ENCODE measurements at regions not wholly inside any gene's neighbourhood (a gene's known extent, or its start where the extent isn't known, plus 50 kb on each side); places are given as distances from the start of the nearest gene placed in this dataset.

GRCh38 chr7:79691074-79691473 lies 237.6 kb upstream of the MAGI2 start:
- no peak for TF ChIP-seq POLR2A (IDR thresholded peaks at IDR 0.05; ENCODE audit: low read length)
- no peak for TF ChIP-seq GATA1 (IDR thresholded peaks at IDR 0.05; ENCODE audit: low read depth, low read length)
- DNase-seq, result no peak

- no peak for DNase-seq
- no peak for TF ChIP-seq POLR2A (IDR thresholded peaks at IDR 0.05; ENCODE audit: low read length)
- TF ChIP-seq GATA1 (IDR thresholded peaks at IDR 0.05; ENCODE audit: low read depth, low read length), result no peak
Observed at GRCh38 chr7:79684384-79684783, 230.9 kb upstream of the MAGI2 start.

GRCh38 chr7:79683916-79684315 lies 230.4 kb upstream of the MAGI2 start:
- DNase-seq, result no peak
- no peak for TF ChIP-seq GATA1 (IDR thresholded peaks at IDR 0.05; ENCODE audit: low read depth, low read length)
- TF ChIP-seq POLR2A (IDR thresholded peaks at IDR 0.05; ENCODE audit: low read length), result no peak

- no peak for TF ChIP-seq POLR2A (IDR thresholded peaks at IDR 0.05; ENCODE audit: low read length)
- TF ChIP-seq GATA1 (IDR thresholded peaks at IDR 0.05; ENCODE audit: low read depth, low read length), result no peak
- no peak for DNase-seq
Observed at GRCh38 chr7:79683185-79683890, 229.9 kb upstream of the MAGI2 start.

- no peak for TF ChIP-seq GATA1 (IDR thresholded peaks at IDR 0.05; ENCODE audit: low read depth, low read length)
- TF ChIP-seq POLR2A (IDR thresholded peaks at IDR 0.05; ENCODE audit: low read length), result no peak
- no peak for DNase-seq
Observed at GRCh38 chr7:79681454-79681853, 228.0 kb upstream of the MAGI2 start.

GRCh38 chr7:79673969-79674368 lies 220.5 kb upstream of the MAGI2 start:
- DNase-seq, result no peak
- TF ChIP-seq POLR2A (IDR thresholded peaks at IDR 0.05; ENCODE audit: low read length), result no peak
- TF ChIP-seq GATA1 (IDR thresholded peaks at IDR 0.05; ENCODE audit: low read depth, low read length), result no peak

- DNase-seq, result no peak
- TF ChIP-seq GATA1 (IDR thresholded peaks at IDR 0.05; ENCODE audit: low read depth, low read length), result no peak
- no peak for TF ChIP-seq POLR2A (IDR thresholded peaks at IDR 0.05; ENCODE audit: low read length)
Observed at GRCh38 chr7:79673421-79673820, 220.0 kb upstream of the MAGI2 start.

GRCh38 chr7:79668292-79668691 lies 214.8 kb upstream of the MAGI2 start:
- DNase-seq, result no peak
- TF ChIP-seq GATA1 (IDR thresholded peaks at IDR 0.05; ENCODE audit: low read depth, low read length) (no peak), POLR2A (IDR thresholded peaks at IDR 0.05; ENCODE audit: low read length) (no peak)

GRCh38 chr7:79666472-79666871 lies 213.0 kb upstream of the MAGI2 start:
- no peak for DNase-seq
- TF ChIP-seq GATA1 (IDR thresholded peaks at IDR 0.05; ENCODE audit: low read depth, low read length) (no peak), POLR2A (IDR thresholded peaks at IDR 0.05; ENCODE audit: low read length) (no peak)

- TF ChIP-seq POLR2A (IDR thresholded peaks at IDR 0.05; ENCODE audit: low read length) (no peak), GATA1 (IDR thresholded peaks at IDR 0.05; ENCODE audit: low read depth, low read length) (no peak)
- peak; percentile 28 to 30 for DNase-seq
Observed at GRCh38 chr7:79664884-79665676, 211.6 kb upstream of the MAGI2 start.

GRCh38 chr7:79658304-79658703 lies 204.8 kb upstream of the MAGI2 start:
- TF ChIP-seq POLR2A (IDR thresholded peaks at IDR 0.05; ENCODE audit: low read length), result no peak
- no peak for TF ChIP-seq GATA1 (IDR thresholded peaks at IDR 0.05; ENCODE audit: low read depth, low read length)
- DNase-seq, result no peak

- TF ChIP-seq GATA1 (IDR thresholded peaks at IDR 0.05; ENCODE audit: low read depth, low read length), result no peak
- no peak for TF ChIP-seq POLR2A (IDR thresholded peaks at IDR 0.05; ENCODE audit: low read length)
- DNase-seq, result no peak
Observed at GRCh38 chr7:79653136-79653631, 199.7 kb upstream of the MAGI2 start.

GRCh38 chr7:79652619-79653018 lies 199.2 kb upstream of the MAGI2 start:
- peak in 1 of 2 experiments; percentile 12 for DNase-seq
- TF ChIP-seq GATA1 (IDR thresholded peaks at IDR 0.05; ENCODE audit: low read depth, low read length), result no peak
- no peak for TF ChIP-seq POLR2A (IDR thresholded peaks at IDR 0.05; ENCODE audit: low read length)

- TF ChIP-seq GATA1 (IDR thresholded peaks at IDR 0.05; ENCODE audit: low read depth, low read length), result no peak
- TF ChIP-seq POLR2A (IDR thresholded peaks at IDR 0.05; ENCODE audit: low read length), result no peak
- no peak for DNase-seq
Observed at GRCh38 chr7:79647711-79648110, 194.2 kb upstream of the MAGI2 start.
